NCI-H82 treated with DMSO at 0.1 percent for 48 hours (cell line): ENCODE measurements at regions not wholly inside any gene's neighbourhood (a gene's known extent, or its start where the extent isn't known, plus 50 kb on each side); places are given as distances from the start of the nearest gene placed in this dataset.
"Not testable (repeated sequence)": the region's sequence is repeated elsewhere in the genome, so short reads cannot be mapped to it uniquely, and the experiment has no call there.

Experiments
- DNase-seq: peaks from one replicate; lab custom pipeline; 2025; ENCODE audit not compliant: unreplicated experiment; lab: John Stamatoyannopoulos, UW

GRCh38 chr7:108627476-108628051 is 57.9 kb downstream of the DNAJB9 start:
- no peak for DNase-seq

GRCh38 chr7:108628678-108629077 is 59.0 kb downstream of the DNAJB9 start:
- DNase-seq: no peak

- DNase-seq: peak; percentile 58
Observed at GRCh38 chr7:108629651-108630400, 60.2 kb downstream of the DNAJB9 start.

- DNase-seq: peak; percentile 11
Observed at GRCh38 chr7:108634036-108634435, 64.4 kb downstream of the DNAJB9 start.

- DNase-seq: no peak
Observed at GRCh38 chr7:108634535-108634934, 64.9 kb downstream of the DNAJB9 start.

GRCh38 chr7:108637049-108637621 is 67.5 kb downstream of the DNAJB9 start:
- DNase-seq: no peak

- no peak for DNase-seq
Observed at GRCh38 chr7:108642126-108642525, 72.5 kb downstream of the DNAJB9 start.

- no peak for DNase-seq
Observed at GRCh38 chr7:108643136-108643535, 73.5 kb downstream of the DNAJB9 start.

- DNase-seq: peak; percentile 37
Observed at GRCh38 chr7:108648989-108649388, 79.3 kb downstream of the DNAJB9 start.

GRCh38 chr7:108650467-108650866 is 80.8 kb downstream of the DNAJB9 start:
- DNase-seq: no peak

GRCh38 chr7:108652886-108653285 is 83.2 kb downstream of the DNAJB9 start:
- DNase-seq: no peak

- no peak for DNase-seq
Observed at GRCh38 chr7:108653526-108653925, 83.9 kb downstream of the DNAJB9 start.

GRCh38 chr7:108657140-108657726 is 87.6 kb downstream of the DNAJB9 start:
- DNase-seq: not testable (repeated sequence)

- DNase-seq: no peak
Observed at GRCh38 chr7:108659261-108659660, 89.6 kb downstream of the DNAJB9 start.

GRCh38 chr7:108659867-108660266 is 90.2 kb downstream of the DNAJB9 start:
- no peak for DNase-seq

- DNase-seq: no peak
Observed at GRCh38 chr7:108660465-108660864, 90.8 kb downstream of the DNAJB9 start.

- DNase-seq: peak; percentile 7
Observed at GRCh38 chr7:108662783-108663362, 93.2 kb downstream of the DNAJB9 start.

- no peak for DNase-seq
Observed at GRCh38 chr7:108663701-108664100, 94.0 kb downstream of the DNAJB9 start.

- no peak for DNase-seq
Observed at GRCh38 chr7:108667216-108667615, 97.5 kb downstream of the DNAJB9 start.

GRCh38 chr7:108669958-108670357 is 100.3 kb downstream of the DNAJB9 start:
- DNase-seq: no peak

GRCh38 chr7:108673699-108674098 is 104.0 kb downstream of the DNAJB9 start:
- not testable (repeated sequence) for DNase-seq

GRCh38 chr7:108684629-108685028 is 115.0 kb downstream of the DNAJB9 start:
- no peak for DNase-seq
